ENCODE measurements at regions not wholly inside any gene's neighbourhood (a gene's known extent, or its start where the extent isn't known, plus 50 kb on each side); places are given as distances from the start of the nearest gene placed in this dataset.

GRCh38 chr4:24334906-24335305 is 249.4 kb downstream of the DHX15 start:
- BruUV-seq (replicated peaks), result no TSS peak
- no peak for FAIRE-seq
- Histone ChIP-seq H4K20me1 (replicated peaks; ENCODE audit: control insufficient read depth, extremely low read depth, insufficient read depth, low read length) (no peaks in the 10 kb centered on the region), H3K9ac (replicated peaks; ENCODE audit: extremely low read depth, insufficient read depth, low read length) (no peak overlapping the region), H3K27me3 (ENCODE audit: control insufficient read depth in 2 of 2, insufficient read depth in 2 of 2, low read length in 2 of 2) (no peaks in the 10 kb centered on the region), H2AFZ (ENCODE audit: low read depth, low read length) (no peak overlapping the region), H3K4me2 (ENCODE audit: insufficient read depth, low read length) (no peak overlapping the region), H3K27ac (ENCODE audit: insufficient read depth, low read depth, low read length) (no peak overlapping the region), H3K9me3 (replicated peaks; ENCODE audit: control insufficient read depth, insufficient read depth, low read length) (no peaks in the 10 kb centered on the region), H3K9me1 (replicated peaks; ENCODE audit: control insufficient read depth, extremely low read depth, insufficient read depth, low read length) (no peaks in the 10 kb centered on the region), H3K36me3 (ENCODE audit: control insufficient read depth in 2 of 2, extremely low read depth in 1 of 2, insufficient read depth in 2 of 2, low read length in 2 of 2) (no peaks in the 10 kb centered on the region), H3K79me2 (ENCODE audit: control insufficient read depth, insufficient read depth, low read length) (no peaks in the 10 kb centered on the region), H3K4me1 (ENCODE audit: control insufficient read depth, extremely low read depth, insufficient read depth, low read length) (no peaks in the 10 kb centered on the region), H3K4me3 (replicated peaks in 1 of 3; ENCODE audit: insufficient read depth in 1 of 3, low read depth in 1 of 3, low read length in 3 of 3) (no peak overlapping the region)
- dilution Hi-C loops (cut with MboI; ENCODE audit: extremely low pct_ligation_motif_present, low sequenced_read_pairs) (no loop called here), intact Hi-C loops (cut with micrococcal nuclease) (no loop called here)
- POLR2A ChIA-PET, result no interaction called here
- CTCF ChIA-PET, result no interaction called here
- DNase-seq (ENCODE audit: low read depth, low spot score), result no peak
- TF ChIP-seq MAX (IDR thresholded peaks at IDR 0.05; ENCODE audit: insufficient read depth, insufficient read length) (no peak), MYC (IDR thresholded peaks at IDR 0.05; ENCODE audit: low read depth, low read length) (no peak), POLR2AphosphoS5 (IDR thresholded peaks at IDR 0.05; ENCODE audit: insufficient read depth, low read depth, low read length) (no peak), POLR2A (IDR thresholded peaks at IDR 0.05; ENCODE audit: low read depth, low read length) (no peak), EZH2 (IDR thresholded peaks at IDR 0.05; ENCODE audit: borderline replicate concordance, low read depth, low read length, severe bottlenecking) (no peak), FOS (IDR thresholded peaks at IDR 0.05; ENCODE audit: borderline replicate concordance, insufficient read depth, low read length) (no peak), JUN (IDR thresholded peaks at IDR 0.05; ENCODE audit: borderline replicate concordance, insufficient read depth, insufficient read length, low read depth) (no peak), GATA2 (IDR thresholded peaks at IDR 0.05; ENCODE audit: insufficient read depth, insufficient read length, low read depth, low read length) (no peak)
- TF ChIP-seq, protein P1, sequence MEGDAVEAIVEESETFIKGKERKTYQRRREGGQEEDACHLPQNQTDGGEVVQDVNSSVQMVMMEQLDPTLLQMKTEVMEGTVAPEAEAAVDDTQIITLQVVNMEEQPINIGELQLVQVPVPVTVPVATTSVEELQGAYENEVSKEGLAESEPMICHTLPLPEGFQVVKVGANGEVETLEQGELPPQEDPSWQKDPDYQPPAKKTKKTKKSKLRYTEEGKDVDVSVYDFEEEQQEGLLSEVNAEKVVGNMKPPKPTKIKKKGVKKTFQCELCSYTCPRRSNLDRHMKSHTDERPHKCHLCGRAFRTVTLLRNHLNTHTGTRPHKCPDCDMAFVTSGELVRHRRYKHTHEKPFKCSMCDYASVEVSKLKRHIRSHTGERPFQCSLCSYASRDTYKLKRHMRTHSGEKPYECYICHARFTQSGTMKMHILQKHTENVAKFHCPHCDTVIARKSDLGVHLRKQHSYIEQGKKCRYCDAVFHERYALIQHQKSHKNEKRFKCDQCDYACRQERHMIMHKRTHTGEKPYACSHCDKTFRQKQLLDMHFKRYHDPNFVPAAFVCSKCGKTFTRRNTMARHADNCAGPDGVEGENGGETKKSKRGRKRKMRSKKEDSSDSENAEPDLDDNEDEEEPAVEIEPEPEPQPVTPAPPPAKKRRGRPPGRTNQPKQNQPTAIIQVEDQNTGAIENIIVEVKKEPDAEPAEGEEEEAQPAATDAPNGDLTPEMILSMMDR (IDR thresholded peaks at IDR 0.05; ENCODE audit: extremely low read depth in 1 of 2, insufficient read depth in 1 of 2, low read depth in 1 of 2, low read length in 2 of 2), result no peak

Measured in endothelial cell of umbilical vein (primary cell).